GM21423 (cell line): ENCODE measurements at regions not wholly inside any gene's neighbourhood (a gene's known extent, or its start where the extent isn't known, plus 50 kb on each side); places are given as distances from the start of the nearest gene placed in this dataset.

Experiments
- ATAC-seq: cut with Tn5 transposase; IDR thresholded peaks from one replicate; pipeline ENCODE4 v1.9.1; 2021; ENCODE audit warnings: mild to moderate bottlenecking, moderate library complexity; ENCODE audit not compliant: unreplicated experiment

DNA sequence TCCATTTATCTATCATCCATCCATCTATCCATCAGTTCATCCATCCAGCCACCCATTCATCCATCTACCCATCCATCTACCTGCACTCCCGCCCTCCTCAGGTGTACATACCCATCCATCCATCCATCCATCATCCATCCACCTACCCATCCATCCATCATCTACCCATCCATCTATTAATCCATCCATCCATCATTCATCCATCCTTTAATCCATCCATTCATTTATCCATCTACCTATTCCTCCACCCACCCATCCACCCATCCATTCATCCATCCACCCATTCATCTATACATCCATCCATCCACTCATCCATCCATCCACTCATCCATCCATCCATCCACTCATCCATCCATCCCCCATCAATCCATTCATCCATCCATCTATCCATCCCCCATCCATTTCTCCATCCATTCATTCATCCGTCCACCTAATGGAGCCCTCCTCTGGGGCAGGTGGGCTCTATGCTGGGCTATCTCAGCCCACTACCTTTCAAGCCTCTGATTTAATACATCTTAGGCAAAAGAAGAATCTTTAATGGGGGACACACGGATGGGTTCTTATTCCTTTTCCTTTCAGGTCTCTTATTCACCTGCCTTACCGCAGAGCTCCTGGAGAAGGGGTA lies 178.9 kb downstream of the URI1 start:
- ATAC-seq, result no peak

DNA sequence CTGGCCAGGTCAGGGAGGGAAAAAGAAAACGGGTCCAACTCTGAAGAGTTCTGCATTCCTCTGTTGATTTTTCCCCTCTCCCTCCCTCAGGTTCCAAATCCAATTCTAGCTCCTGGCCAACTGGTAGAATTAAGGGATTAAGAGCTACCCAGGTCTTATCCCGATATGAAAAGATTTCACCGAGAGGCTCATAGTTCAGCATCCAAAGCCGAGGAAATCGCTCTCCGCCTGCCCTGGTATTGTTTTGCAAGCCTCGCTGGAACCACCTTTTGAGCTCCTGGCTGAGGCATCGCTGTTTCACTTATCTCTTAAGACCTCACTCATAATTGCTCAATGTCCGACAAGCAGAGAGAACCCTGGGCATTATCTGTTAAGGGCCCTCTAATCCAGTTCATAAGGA lies 180.4 kb downstream of the URI1 start:
- no peak for ATAC-seq

DNA sequence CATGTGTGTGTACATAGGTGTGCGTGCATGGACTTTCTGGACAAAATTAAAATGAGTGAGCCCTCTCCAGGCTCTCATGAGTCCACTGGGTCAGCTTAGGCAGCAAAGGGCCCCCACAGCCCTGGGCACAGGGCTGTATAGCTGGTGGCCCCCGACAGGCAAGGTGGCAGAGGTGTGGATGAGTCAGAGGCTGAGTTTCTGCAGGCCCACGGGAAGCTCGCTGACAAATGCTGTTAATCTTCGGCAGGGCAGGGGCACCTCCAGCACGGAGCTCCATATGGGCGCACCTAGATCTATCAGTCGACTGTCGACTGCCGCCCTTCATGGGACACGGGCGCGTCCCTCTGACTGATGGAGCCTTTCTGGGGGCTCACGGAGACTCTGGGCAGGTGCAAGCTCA lies 181.1 kb downstream of the URI1 start:
- ATAC-seq, result no peak

DNA sequence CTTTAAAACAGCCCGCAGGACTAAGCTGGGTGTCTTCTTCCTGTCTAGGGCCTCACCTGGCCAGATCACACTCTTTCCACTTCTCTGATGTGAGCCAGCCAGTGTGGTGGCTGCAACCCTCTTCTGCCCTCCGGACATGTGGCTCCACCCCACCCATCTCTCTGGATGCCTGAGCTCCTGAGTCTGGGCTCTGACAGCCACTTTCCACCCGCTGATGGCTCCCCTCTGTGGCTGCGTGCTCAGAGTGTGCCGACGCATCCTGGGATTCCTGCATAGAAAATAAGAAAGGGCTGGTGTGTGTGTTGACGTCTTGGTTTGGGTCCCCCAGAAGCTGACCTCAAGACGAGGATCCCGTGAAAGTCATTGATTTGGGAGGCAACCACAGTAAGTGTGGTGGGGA lies 181.6 kb downstream of the URI1 start:
- ATAC-seq, result no peak

DNA sequence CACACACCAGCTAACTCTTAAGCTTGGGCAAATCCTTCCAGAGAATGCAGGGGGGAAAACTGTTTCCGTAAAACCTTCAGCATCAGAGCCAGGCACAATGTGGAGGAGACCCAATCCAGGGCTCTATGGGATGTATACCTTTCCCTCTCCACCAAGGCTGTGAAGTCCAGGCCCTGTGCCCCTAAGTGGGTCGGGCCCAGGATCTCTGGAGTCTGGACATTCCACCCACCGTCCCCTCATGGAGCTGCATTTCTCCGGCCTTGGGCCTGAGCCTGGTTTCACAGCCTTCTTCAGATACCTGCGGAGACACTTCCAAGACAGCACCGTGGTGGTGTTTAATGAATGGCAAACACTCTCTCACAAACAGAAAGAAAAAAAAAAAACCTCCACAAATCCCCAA lies 186.2 kb downstream of the URI1 start:
- ATAC-seq, result no peak

DNA sequence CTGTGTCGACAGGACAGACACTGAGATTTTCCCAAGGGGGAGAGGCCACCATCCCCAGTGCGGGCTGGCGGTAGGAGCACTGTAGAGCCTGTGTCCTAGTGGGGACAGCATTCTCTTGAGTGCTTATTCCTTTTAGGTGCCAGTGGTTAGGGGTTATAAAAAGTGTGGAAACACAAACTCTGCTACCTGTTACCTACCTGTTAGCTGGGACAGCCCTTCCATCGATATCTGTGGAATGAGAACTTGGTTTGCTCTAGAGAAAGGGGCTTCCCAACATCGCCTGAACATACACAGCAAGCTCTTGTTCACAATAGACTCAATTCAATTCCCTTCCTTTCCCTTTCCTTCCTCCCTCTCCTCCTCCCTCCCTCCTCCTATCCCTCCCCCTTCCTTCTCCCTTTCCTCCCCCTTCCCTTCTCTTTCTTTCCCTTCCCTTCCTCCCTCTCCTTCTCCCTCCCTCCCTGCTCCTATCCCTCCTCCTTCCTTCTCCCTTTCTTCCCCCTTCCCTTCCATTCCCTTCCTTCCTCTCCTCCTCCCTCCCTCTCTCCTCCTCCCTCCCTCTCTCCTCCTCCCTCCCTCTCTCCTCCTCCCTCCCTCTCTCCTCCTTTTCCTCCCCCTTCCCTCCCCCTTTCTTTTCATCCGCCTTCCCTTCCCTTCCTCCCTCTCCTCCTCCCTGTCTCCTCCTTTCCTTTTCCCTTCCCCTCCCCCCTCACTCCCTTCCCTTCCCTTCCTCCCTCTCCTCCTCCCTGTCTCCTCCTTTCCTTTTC lies 188.5 kb downstream of the URI1 start:
- no peak for ATAC-seq

DNA sequence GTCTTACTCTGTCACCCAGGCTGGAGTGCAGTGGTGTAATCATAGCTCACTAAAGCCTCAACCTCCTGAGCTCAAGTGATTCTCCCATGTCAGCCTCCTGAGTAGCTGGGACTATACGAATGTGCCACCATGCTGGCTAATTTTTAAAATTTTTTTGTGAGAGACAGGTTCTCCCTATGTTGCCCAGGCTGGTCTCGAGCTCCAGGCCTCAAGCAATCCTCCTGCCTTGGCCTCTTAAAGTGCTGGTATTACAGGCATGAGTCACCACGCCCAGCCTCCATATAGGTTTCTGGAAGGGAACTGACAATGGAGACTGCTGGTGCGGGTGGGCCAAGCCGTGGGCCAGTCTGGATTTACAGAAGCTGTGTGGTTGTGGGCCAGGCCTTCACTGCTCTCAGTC lies 189.2 kb downstream of the URI1 start:
- ATAC-seq, result no peak

DNA sequence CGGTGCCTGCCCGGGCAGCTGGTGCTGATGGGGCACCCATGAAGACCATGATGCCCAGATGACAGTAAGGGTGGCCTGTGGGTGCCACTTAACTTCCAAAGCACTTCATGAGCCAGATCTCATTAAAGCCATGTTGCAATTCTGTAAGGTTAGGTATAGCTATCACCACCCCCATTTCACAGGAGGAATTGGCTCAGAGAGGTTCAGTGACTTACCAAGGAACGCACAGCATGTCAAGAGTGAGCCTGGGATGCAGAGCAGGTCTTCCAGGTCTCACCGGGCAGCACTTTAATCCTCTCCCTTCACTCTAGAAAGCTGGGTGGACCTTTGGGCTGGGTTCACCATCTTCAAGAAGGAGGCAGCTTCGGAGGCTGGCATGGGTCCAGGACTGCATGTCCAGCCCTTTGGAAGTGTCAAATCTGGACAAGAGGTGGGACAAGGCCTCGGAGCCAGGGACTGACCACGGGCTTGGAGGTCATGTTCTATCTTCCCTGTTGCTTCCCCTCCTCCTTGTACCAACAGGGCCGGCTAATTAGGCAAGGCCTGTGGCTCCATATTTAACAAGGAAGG lies 189.8 kb downstream of the URI1 start:
- no peak for ATAC-seq

DNA sequence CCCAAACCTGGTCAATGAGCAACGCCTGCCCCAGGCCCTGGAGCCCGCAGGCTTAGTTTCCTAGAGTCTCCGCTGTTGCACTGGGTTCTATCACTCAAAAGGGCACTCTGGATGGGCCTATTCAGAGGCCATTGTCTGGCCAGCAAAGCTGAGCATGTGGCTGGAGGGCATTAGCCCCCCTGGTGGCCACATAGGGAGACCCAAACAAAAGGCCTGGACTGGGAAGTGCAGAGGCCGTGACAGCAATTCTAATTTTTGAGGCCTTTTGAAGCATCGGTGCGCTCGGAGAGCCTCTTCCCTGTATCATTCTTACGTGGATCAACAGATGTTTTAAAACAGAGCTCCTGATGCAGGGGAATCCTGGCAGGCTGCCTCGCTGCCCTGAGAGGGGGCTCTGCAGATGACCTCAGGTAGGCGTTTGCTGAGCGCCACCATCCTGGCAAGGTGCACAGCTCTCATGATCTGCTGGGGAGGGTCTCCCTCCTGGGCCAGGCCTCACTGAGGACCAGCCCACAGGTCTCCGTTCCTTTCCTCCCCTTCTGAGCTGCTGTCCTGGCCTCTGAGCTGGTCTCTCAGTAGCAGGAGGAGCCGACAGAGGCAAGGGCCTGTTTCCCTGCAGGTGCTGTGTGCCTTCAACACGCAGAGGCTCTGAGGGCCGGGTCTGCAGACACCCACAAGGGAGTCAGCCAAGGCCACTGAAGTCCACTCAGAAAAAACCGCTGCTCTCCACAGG lies 190.5 kb downstream of the URI1 start:
- no peak for ATAC-seq

DNA sequence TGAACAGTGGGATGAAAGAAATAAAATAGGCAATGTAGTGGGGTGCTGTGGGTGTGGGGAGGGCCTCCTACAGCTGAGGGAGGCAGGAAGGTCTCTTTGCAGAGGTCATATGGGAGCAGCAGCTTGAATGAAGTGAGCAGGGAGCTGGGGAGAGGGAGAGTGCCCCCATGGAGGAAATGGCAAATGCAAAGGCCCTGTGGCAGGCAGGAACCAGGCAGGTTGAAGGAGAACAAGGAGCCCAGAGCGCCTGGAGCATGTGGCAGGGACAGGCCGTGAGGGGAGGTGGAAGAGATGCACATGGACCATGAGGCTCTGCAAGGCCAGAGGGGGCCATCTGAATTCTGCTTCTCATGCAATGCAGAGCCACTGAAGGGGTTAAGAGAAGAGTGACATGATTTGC lies 191.8 kb downstream of the URI1 start:
- no peak for ATAC-seq

DNA sequence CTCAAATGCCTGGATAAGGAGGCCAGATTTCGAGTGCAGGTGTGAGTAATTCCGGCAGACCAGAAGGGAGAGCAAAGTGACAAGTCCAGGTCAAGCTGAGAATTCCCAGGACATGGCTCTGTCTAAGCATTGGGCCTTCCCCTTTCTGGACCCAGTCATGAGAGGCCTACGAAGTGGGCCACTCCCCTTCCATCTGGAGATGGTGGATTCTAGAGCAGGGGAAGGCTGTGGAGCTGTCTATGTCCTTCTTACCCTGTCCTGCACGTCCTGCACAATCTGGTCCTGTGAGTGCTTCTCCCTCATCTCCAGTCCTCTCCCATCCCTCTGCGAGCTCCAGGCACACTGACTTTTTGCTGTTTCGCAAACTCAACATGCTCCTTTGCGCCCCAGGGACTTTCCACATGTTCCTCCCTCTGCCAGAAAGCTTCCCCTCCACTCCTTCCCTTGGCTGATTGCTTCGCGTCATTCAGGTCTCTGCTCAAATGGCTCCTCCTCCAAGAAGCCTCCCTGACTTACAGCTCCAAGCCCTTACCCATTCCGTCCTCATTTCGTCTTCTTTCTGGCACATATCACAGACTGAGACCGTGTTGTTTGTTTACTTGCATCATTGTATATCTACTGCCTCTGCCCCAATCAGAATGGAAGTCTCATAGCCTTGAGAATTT lies 193.2 kb downstream of the URI1 start:
- ATAC-seq, result no peak

DNA sequence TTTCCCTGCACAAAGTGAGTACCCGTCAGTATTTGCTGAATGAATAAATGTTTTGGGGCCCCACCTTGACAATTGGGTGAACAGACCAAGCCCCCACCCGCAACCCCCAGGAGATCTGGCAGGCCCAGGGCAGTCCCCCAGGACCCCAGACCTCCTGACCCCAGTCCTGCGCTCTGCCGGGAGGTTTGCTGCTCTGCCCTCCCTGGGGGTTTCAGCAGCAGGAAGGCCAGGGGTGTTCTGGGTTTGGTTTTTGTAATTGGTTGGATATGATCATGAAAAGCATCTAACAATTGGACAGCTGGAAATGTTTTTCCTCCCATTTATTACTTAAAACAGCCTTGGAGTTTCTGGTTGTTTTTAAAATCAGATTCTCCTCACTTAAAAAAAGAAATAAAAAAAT lies 193.8 kb downstream of the URI1 start:
- no peak for ATAC-seq

DNA sequence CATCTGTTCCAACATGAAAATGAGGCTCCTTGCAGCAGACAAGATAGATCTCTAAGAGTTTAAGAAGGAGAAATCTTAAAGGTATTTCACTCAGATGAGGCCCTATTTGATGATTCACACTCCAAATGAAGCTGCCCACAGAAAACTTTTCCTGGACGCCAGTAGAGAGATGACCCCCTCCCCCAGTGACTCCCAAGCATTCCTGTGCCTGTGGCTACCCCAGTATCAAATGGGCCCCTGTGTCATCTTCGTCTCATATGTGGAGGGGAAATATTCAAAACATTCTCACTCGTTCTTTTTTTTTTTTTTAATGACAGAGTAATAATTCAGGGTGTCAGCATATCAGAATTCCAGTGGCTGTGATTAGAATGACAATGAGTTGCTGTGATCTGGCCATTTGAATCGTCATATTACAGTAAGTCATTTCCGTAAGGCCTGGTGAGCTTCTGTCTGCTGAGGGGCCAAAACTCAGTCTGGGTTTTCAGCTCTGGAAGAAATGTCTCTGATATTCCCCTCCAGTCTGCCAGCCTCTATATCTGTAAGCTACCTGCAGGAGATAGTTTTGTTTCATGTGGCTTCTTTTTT lies 194.7 kb downstream of the URI1 start:
- no peak for ATAC-seq

DNA sequence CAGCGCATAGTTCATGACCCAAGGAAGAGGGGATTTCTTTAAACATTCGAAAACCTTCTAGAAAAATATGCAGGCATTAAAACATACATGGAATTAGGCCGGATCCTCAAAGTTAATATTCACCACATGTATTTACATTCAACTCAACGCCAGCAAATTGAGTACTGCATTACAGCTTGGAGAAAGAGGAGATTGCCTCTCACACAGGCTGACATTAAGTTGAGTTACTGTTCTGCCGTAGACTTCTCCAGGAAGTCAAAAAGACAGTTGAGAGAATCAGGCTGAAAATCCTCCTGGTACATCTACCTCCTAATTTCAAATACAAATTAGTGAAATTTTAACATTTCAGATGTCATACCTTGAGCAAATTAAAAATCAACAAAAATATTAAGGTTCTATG lies 195.7 kb downstream of the URI1 start:
- no peak for ATAC-seq

DNA sequence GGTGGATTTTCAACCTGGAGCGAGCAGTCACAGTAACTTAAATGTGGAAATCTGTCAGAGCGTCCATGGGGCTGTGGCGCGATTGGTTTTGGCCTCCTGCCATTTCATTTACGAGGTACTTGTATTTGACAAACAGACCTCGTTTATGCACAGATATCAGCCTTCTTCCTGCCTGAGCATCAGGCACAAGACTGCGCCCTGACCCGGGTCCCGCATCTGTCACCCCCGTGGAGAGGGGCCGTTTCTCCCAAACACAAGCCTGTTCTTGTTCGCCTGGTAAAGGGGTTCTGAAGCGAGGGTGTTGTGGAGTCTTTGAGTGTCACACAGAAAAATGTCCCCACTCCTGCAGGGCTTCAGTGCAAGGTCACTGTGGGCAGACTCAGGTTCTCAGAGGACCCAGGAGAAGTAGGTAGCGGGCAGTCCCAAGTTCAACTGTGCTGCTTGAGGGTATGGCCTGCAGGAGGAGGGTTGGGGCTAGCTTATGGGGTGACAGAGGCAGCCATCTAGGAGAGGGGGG lies 202.3 kb downstream of the URI1 start:
- no peak for ATAC-seq

DNA sequence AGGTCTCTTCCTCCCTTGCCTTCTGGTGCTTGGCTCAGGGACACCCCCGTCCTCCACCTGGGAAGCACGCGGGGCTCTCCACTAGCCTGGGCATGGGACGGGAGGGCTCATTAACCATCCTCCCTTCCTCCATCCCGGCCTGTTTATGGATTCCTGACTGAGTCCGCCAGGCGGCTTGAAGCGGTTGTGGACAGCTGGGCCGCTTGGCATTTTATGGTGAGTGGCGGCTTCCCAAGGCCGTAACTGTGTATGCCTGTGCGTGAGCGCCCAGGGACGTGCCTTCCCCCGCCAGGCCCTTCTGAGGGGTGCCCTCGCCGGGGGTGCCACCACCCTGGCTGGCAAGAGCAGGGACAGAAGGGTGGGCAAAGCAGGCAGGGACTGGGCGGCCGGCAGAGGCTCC lies 202.8 kb downstream of the URI1 start:
- ATAC-seq, result no peak

DNA sequence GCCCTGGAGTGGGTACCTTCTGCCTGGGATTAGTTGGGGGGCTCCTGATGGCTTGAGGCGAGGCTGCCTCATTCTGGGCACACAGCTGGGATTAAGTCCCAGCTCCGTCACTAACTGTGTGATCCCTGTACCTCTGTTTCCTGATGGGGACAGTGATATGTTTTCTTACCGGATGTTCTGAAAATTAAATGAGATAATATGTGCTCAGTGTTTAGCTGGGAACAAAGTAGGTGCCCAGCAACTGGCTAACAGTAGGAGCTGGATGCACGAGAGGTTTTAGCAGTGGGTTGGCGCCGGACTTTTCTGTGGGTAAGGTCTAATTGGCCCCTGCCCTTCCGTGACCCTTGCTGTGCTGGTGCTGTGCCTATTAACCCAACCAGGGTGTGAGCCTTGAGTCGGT lies 203.4 kb downstream of the URI1 start:
- ATAC-seq, result no peak

DNA sequence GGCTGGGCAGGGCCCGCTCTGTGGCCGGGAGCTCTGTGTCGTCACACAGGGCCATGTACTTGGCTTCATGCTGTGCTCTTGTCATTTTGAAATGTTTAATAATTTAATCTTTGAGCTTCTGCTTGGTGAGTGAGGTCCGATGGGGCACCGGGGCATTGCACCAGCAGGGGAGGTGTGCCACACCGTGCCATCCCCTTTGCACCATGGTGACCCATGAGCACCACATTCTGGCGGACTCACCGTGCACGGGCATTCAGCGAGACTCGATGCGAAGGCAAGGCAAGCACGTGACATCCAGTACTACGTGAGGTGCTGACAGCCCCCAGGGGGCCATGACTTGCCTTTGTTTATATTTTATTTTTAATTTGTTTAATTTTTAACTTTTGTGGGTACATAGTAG lies 204.3 kb downstream of the URI1 start:
- ATAC-seq, result no peak

DNA sequence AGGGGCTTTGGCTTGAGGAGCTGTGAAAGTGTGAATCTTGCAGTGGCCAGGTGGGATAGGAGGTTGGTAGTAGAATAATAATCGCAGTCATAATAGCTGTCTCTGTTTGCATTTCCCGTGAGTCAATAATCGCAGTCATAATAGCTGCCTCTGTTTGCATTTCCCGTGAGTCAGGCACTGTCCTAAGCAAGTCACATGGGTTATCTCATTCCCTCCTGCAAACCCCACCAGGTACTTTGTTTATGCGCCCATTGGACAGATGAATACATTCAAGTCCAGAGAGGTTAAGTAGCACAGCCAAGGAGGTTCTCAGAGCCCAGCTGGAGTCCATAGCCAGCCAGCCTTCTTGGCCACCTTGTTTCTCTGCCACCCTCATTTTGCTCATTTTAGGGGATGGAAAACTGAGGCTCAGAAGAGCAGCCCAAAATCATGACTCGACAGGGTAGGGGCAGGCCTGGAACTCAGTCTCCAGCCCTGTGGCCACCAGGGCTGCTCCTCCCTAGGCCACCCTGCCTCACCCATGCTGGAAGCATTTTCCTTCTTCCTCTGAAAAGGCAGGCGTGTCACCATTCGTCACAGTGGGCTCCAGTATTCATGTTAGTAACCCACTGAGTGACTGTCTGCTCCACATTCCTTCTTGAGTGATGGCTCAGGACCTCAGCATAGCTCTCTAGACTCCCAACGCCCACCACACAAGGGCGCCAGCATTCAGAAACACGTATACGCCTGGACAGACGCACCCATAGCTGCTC lies 206.2 kb downstream of the URI1 start:
- no peak for ATAC-seq

DNA sequence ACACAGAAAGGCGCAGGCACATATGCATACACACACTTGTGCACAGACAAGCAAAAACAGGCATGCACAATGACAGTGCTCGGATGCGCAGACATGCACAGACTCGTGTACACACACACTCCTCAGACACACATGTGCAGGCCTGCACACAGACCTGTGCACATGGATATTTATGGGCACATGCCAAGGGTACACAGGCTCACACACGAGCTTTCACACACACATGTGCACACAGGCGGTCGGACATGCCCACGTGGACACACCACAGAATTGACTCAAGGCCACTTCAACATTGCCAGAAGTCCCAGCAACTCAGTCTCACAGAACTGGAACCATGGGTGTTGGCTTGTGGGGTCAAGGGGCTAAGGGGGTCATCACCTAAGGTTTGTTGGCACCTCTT lies 206.8 kb downstream of the URI1 start:
- no peak for ATAC-seq
